Immature natural killer cell (primary cell): ENCODE measurements at regions not wholly inside any gene's neighbourhood (a gene's known extent, or its start where the extent isn't known, plus 50 kb on each side); places are given as distances from the start of the nearest gene placed in this dataset.

Experiments
- DNase-seq, 3 donors: peaks; one replicate each; pipeline ENCODE4 v3.0.0; 2022; ENCODE audit warnings: mixed read lengths in 1 of 3
- H3K27ac Mint-ChIP-seq, 6 donors: one replicate each; pipeline ENCODE4 v1.8.0; 2020; ENCODE audit warnings: mixed read lengths in 6 of 6, mild to moderate bottlenecking in 5 of 6, inconsistent platforms in 4 of 6, moderate library complexity in 3 of 6
- H3K27me3 Mint-ChIP-seq, 3 donors: one replicate each; pipeline ENCODE4 v1.8.0; 2020 to 2021; ENCODE audit warnings: low read depth in 3 of 3, mild to moderate bottlenecking in 3 of 3, mixed read lengths in 3 of 3, moderate library complexity in 3 of 3, inconsistent platforms in 1 of 3
- H3K36me3 Mint-ChIP-seq, 3 donors: one replicate each; pipeline ENCODE4 v1.8.0; 2020; ENCODE audit warnings: mixed read lengths in 3 of 3, inconsistent platforms in 2 of 3, mild to moderate bottlenecking in 2 of 3
- H3K4me1 Mint-ChIP-seq, 2 donors: one replicate each; pipeline ENCODE4 v1.8.0; 2020; ENCODE audit warnings: inconsistent platforms in 2 of 2, mild to moderate bottlenecking in 2 of 2, mixed read lengths in 2 of 2, moderate library complexity in 1 of 2
- H3K4me3 Mint-ChIP-seq, 5 donors: one replicate each; pipeline ENCODE4 v1.8.0; 2020; ENCODE audit warnings: mild to moderate bottlenecking in 5 of 5, mixed read lengths in 5 of 5, inconsistent platforms in 3 of 5, moderate library complexity in 3 of 5
- H3K9me3 Mint-ChIP-seq, 6 donors: one replicate each; pipeline ENCODE4 v1.8.0; 2020; ENCODE audit warnings: mild to moderate bottlenecking in 6 of 6, mixed read lengths in 6 of 6, inconsistent platforms in 4 of 6, moderate library complexity in 3 of 6

- Mint-ChIP-seq H3K9me3 (peaks cover 14 to 71% (median 53%) of the 10 kb centered on the region in 6 donors), H3K4me3 (no peak overlapping the region), H3K27ac (no peak overlapping the region), H3K36me3 (peaks cover 0 to 6% (median 4%) of the 10 kb centered on the region in 3 donors), H3K4me1 (no peaks in the 10 kb centered on the region), H3K27me3 (no peaks in the 10 kb centered on the region)
- no peak for DNase-seq
Measured at GRCh38 chr9:11039006-11039405, 426.2 kb upstream of the PTPRD start.

GRCh38 chr9:11045589-11045988, 432.8 kb upstream of the PTPRD start:
- peaks cover 0 to 4% (median 0%) of the 10 kb centered on the region in 3 donors for H3K36me3 Mint-ChIP-seq
- H3K27ac Mint-ChIP-seq, result no peak overlapping the region
- H3K9me3 Mint-ChIP-seq, result peaks cover 6 to 53% (median 33%) of the 10 kb centered on the region in 6 donors
- H3K4me3 Mint-ChIP-seq, result no peak overlapping the region
- no peaks in the 10 kb centered on the region for H3K4me1 Mint-ChIP-seq
- DNase-seq, result no peak
- H3K27me3 Mint-ChIP-seq, result no peaks in the 10 kb centered on the region

GRCh38 chr9:11063263-11063662, 450.5 kb upstream of the PTPRD start:
- Mint-ChIP-seq H3K27ac (no peak overlapping the region), H3K36me3 (peaks cover 0 to 9% (median 0%) of the 10 kb centered on the region in 3 donors), H3K4me3 (no peak overlapping the region), H3K4me1 (no peaks in the 10 kb centered on the region), H3K9me3 (peaks cover 9 to 41% (median 25%) of the 10 kb centered on the region in 6 donors), H3K27me3 (peaks cover 0 to 2% (median 0%) of the 10 kb centered on the region in 3 donors)
- DNase-seq, result no peak

- DNase-seq, result no peak
- Mint-ChIP-seq H3K4me3 (no peak overlapping the region), H3K36me3 (peaks cover 0 to 9% (median 0%) of the 10 kb centered on the region in 3 donors), H3K27ac (no peak overlapping the region), H3K9me3 (peaks cover 9 to 35% (median 22%) of the 10 kb centered on the region in 6 donors), H3K27me3 (peaks cover 0 to 2% (median 0%) of the 10 kb centered on the region in 3 donors), H3K4me1 (no peaks in the 10 kb centered on the region)
Measured at GRCh38 chr9:11064909-11065308, 452.1 kb upstream of the PTPRD start.

- no peak overlapping the region for H3K27ac Mint-ChIP-seq
- DNase-seq, result no peak
- peaks cover 3 to 41% (median 29%) of the 10 kb centered on the region in 6 donors for H3K9me3 Mint-ChIP-seq
- no peak overlapping the region for H3K4me3 Mint-ChIP-seq
- H3K27me3 Mint-ChIP-seq, result peaks cover 0 to 2% (median 0%) of the 10 kb centered on the region in 3 donors
- no peaks in the 10 kb centered on the region for H3K4me1 Mint-ChIP-seq
- H3K36me3 Mint-ChIP-seq, result no peaks in the 10 kb centered on the region
Measured at GRCh38 chr9:11072176-11072575, 459.4 kb upstream of the PTPRD start.

GRCh38 chr9:11086561-11086960, 473.8 kb upstream of the PTPRD start:
- no peaks in the 10 kb centered on the region for H3K27me3 Mint-ChIP-seq
- no peak overlapping the region for H3K27ac Mint-ChIP-seq
- no peak overlapping the region for H3K4me3 Mint-ChIP-seq
- DNase-seq, result no peak
- H3K9me3 Mint-ChIP-seq, result peaks cover 6 to 41% (median 16%) of the 10 kb centered on the region in 6 donors
- H3K36me3 Mint-ChIP-seq, result no peaks in the 10 kb centered on the region
- no peaks in the 10 kb centered on the region for H3K4me1 Mint-ChIP-seq

- no peak overlapping the region for H3K27ac Mint-ChIP-seq
- H3K27me3 Mint-ChIP-seq, result no peaks in the 10 kb centered on the region
- H3K36me3 Mint-ChIP-seq, result no peaks in the 10 kb centered on the region
- no peaks in the 10 kb centered on the region for H3K4me1 Mint-ChIP-seq
- peaks cover 8 to 50% (median 17%) of the 10 kb centered on the region in 6 donors for H3K9me3 Mint-ChIP-seq
- H3K4me3 Mint-ChIP-seq, result no peak overlapping the region
- no peak for DNase-seq
Measured at GRCh38 chr9:11088821-11089374, 476.1 kb upstream of the PTPRD start.

GRCh38 chr9:11092974-11093373, 480.2 kb upstream of the PTPRD start:
- peaks cover 0 to 3% (median 0%) of the 10 kb centered on the region in 3 donors for H3K36me3 Mint-ChIP-seq
- no peaks in the 10 kb centered on the region for H3K4me1 Mint-ChIP-seq
- no peaks in the 10 kb centered on the region for H3K27me3 Mint-ChIP-seq
- no peak overlapping the region for H3K4me3 Mint-ChIP-seq
- peaks cover 6 to 38% (median 23%) of the 10 kb centered on the region in 6 donors for H3K9me3 Mint-ChIP-seq
- no peak overlapping the region for H3K27ac Mint-ChIP-seq
- DNase-seq, result no peak

GRCh38 chr9:11097020-11097419, 484.2 kb upstream of the PTPRD start:
- H3K27ac Mint-ChIP-seq, result no peak overlapping the region
- peaks cover 4 to 62% (median 29%) of the 10 kb centered on the region in 6 donors for H3K9me3 Mint-ChIP-seq
- H3K36me3 Mint-ChIP-seq, result peaks cover 0 to 5% (median 0%) of the 10 kb centered on the region in 3 donors
- no peak for DNase-seq
- no peaks in the 10 kb centered on the region for H3K27me3 Mint-ChIP-seq
- no peak overlapping the region for H3K4me3 Mint-ChIP-seq
- no peaks in the 10 kb centered on the region for H3K4me1 Mint-ChIP-seq

GRCh38 chr9:11103525-11103924, 490.7 kb upstream of the PTPRD start:
- H3K27me3 Mint-ChIP-seq, result no peaks in the 10 kb centered on the region
- no peak overlapping the region for H3K27ac Mint-ChIP-seq
- peaks cover 2 to 70% (median 43%) of the 10 kb centered on the region in 6 donors for H3K9me3 Mint-ChIP-seq
- no peak overlapping the region for H3K4me3 Mint-ChIP-seq
- no peak for DNase-seq
- H3K4me1 Mint-ChIP-seq, result no peaks in the 10 kb centered on the region
- H3K36me3 Mint-ChIP-seq, result peaks cover 0 to 3% (median 0%) of the 10 kb centered on the region in 3 donors

- peaks cover 4 to 71% (median 46%) of the 10 kb centered on the region in 6 donors for H3K9me3 Mint-ChIP-seq
- H3K4me1 Mint-ChIP-seq, result no peaks in the 10 kb centered on the region
- no peak overlapping the region for H3K27ac Mint-ChIP-seq
- H3K27me3 Mint-ChIP-seq, result no peaks in the 10 kb centered on the region
- no peaks in the 10 kb centered on the region for H3K36me3 Mint-ChIP-seq
- no peak overlapping the region for H3K4me3 Mint-ChIP-seq
- no peak for DNase-seq
Measured at GRCh38 chr9:11107196-11107595, 494.4 kb upstream of the PTPRD start.

- Mint-ChIP-seq H3K9me3 (peaks cover 5 to 56% (median 36%) of the 10 kb centered on the region in 6 donors), H3K4me1 (no peaks in the 10 kb centered on the region), H3K27me3 (no peaks in the 10 kb centered on the region), H3K27ac (no peak overlapping the region), H3K4me3 (no peak overlapping the region), H3K36me3 (peaks cover 0 to 3% (median 0%) of the 10 kb centered on the region in 3 donors)
- DNase-seq, result no peak
Measured at GRCh38 chr9:11128156-11128555, 515.4 kb upstream of the PTPRD start.

GRCh38 chr9:11135851-11136250, 523.0 kb upstream of the PTPRD start:
- no peak for DNase-seq
- Mint-ChIP-seq H3K27ac (no peak overlapping the region), H3K36me3 (no peaks in the 10 kb centered on the region), H3K4me3 (no peak overlapping the region), H3K9me3 (peaks cover 5 to 34% (median 24%) of the 10 kb centered on the region in 6 donors), H3K27me3 (no peaks in the 10 kb centered on the region), H3K4me1 (no peaks in the 10 kb centered on the region)

- H3K27me3 Mint-ChIP-seq, result no peaks in the 10 kb centered on the region
- no peaks in the 10 kb centered on the region for H3K36me3 Mint-ChIP-seq
- H3K9me3 Mint-ChIP-seq, result peaks cover 0 to 41% (median 25%) of the 10 kb centered on the region in 6 donors
- no peak overlapping the region for H3K4me3 Mint-ChIP-seq
- H3K4me1 Mint-ChIP-seq, result no peaks in the 10 kb centered on the region
- no peak for DNase-seq
- no peak overlapping the region for H3K27ac Mint-ChIP-seq
Measured at GRCh38 chr9:11141357-11141756, 528.6 kb upstream of the PTPRD start.
